Upper lobe of left lung (tissue), 6 donors: ENCODE measurements at regions not wholly inside any gene's neighbourhood (a gene's known extent, or its start where the extent isn't known, plus 50 kb on each side); places are given as distances from the start of the nearest gene placed in this dataset.

Experiments used
- ATAC-seq, 2 donors: fragments of 200-7000 bp; cut with Tn5 transposase; one replicate each; pipeline ENCODE4 v1.9.1; 2022; ENCODE audit warnings: mild to moderate bottlenecking in 2 of 2, moderate library complexity in 2 of 2; ENCODE audit not compliant: low FRiP score in 2 of 2
- DNase-seq, 2 donors: peaks; one replicate each; pipeline ENCODE4 v3.0.0-alpha.2; 2019 to 2020
- H3K27ac ChIP-seq, 4 donors: fragments of 200-600 bp; sonication (generic); one replicate each; pipeline ENCODE4 v1.5.1; 2016 to 2019
- H3K27me3 ChIP-seq, 4 donors: fragments of 200-600 bp; sonication (generic); one replicate each; pipeline ENCODE4 v1.5.1; 2017 to 2019
- H3K36me3 ChIP-seq, 4 donors: fragments of 200-600 bp; sonication (generic); one replicate each; pipeline ENCODE4 v1.5.1; 2016 to 2019
- H3K4me1 ChIP-seq, 4 donors: fragments of 200-600 bp; sonication (generic); one replicate each; pipeline ENCODE4 v1.5.1; 2018 to 2019
- H3K4me3 ChIP-seq, 4 donors: fragments of 200-600 bp; sonication (generic); one replicate each; pipeline ENCODE4 v1.5.1; 2017 to 2019; ENCODE audit warnings: mild to moderate bottlenecking in 2 of 4, moderate library complexity in 1 of 4
- H3K9me3 ChIP-seq, 4 donors: fragments of 200-600 bp; sonication (generic); one replicate each; pipeline ENCODE4 v1.5.1; 2018 to 2019
- EP300 ChIP-seq, 4 donors: sonication (generic); formaldehyde crosslinking; IDR thresholded peaks; one replicate each; pipeline ENCODE4 v1.5.1; 2017; ENCODE audit warnings: antibody characterized with exemption in 4 of 4, control low read depth in 2 of 4
- POLR2A ChIP-seq, 4 donors: fragments of 450-650 bp; IDR thresholded peaks; one replicate each; pipeline ENCODE4 v1.5.1; 2016 to 2017; ENCODE audit warnings: antibody characterized with exemption in 4 of 4, mild to moderate bottlenecking in 2 of 4
- POLR2AphosphoS5 ChIP-seq, 2 donors: sonication (generic); formaldehyde crosslinking; IDR thresholded peaks; one replicate each; pipeline ENCODE4 v1.5.1; 2017; ENCODE audit warnings: antibody characterized with exemption in 2 of 2
- WGBS, 2 donors: methylation state at CpG; one replicate each; pipeline ENCODE4 v1.1.5; 2017 to 2018; 5-methylcytosine and 5-hydroxymethylcytosine counted together
- TF ChIP-seq, protein P1 (sequence below), 6 experiments: fragments of 450-650 bp in 4 of 6; fragments of 200-600 bp in 2 of 6; sonication (generic) in 2 of 6; IDR thresholded peaks; one replicate each; pipeline ENCODE4 v1.5.1; 2016 to 2019; ENCODE audit warnings: antibody characterized with exemption in 6 of 6
- donor health status: DM: no; HTN: no; CAD: no; lungs with moderate emphysema.
- donor health status: DM: no; HTN: yes; CAD: no; lungs with severe emphysema.

DNA sequence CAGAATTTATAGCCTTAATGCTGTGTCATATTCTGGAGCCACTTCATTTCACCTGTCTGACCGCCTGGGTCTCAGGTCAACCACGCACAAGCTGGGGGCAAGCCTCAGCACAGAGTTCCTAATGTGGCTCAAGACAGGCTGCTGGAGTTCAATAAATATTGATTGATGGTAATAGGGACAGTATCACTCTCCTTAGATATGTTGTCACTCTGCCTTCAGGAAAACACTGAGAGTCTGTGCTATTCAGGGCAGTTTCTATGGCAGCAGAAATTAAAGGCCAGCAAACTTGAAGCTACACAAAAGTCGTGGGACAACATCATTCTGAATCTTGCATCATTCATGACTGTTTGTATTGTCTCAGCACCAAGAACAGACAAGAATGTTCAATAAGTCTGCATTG is 696.1 kb downstream of the METTL4 start:
- H3K4me1 ChIP-seq: no peaks in the 10 kb centered on the region
- ATAC-seq (no peak), DNase-seq (no peak)
- 60 to 71% methylated on average over 3 of the region's 3 CpGs for WGBS, 2 donors
- no peaks in the 10 kb centered on the region for H3K36me3 ChIP-seq
- H3K9me3 ChIP-seq: no peaks in the 10 kb centered on the region
- H3K4me3 ChIP-seq: no peak overlapping the region
- no peak overlapping the region for H3K27ac ChIP-seq
- TF ChIP-seq, protein P1, sequence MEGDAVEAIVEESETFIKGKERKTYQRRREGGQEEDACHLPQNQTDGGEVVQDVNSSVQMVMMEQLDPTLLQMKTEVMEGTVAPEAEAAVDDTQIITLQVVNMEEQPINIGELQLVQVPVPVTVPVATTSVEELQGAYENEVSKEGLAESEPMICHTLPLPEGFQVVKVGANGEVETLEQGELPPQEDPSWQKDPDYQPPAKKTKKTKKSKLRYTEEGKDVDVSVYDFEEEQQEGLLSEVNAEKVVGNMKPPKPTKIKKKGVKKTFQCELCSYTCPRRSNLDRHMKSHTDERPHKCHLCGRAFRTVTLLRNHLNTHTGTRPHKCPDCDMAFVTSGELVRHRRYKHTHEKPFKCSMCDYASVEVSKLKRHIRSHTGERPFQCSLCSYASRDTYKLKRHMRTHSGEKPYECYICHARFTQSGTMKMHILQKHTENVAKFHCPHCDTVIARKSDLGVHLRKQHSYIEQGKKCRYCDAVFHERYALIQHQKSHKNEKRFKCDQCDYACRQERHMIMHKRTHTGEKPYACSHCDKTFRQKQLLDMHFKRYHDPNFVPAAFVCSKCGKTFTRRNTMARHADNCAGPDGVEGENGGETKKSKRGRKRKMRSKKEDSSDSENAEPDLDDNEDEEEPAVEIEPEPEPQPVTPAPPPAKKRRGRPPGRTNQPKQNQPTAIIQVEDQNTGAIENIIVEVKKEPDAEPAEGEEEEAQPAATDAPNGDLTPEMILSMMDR (IDR thresholded peaks at IDR 0.05): no peak
- TF ChIP-seq POLR2AphosphoS5 (IDR thresholded peaks at IDR 0.05) (no peak), EP300 (IDR thresholded peaks at IDR 0.05) (no peak), POLR2A (IDR thresholded peaks at IDR 0.05) (no peak)
- H3K27me3 ChIP-seq: no peaks in the 10 kb centered on the region

DNA sequence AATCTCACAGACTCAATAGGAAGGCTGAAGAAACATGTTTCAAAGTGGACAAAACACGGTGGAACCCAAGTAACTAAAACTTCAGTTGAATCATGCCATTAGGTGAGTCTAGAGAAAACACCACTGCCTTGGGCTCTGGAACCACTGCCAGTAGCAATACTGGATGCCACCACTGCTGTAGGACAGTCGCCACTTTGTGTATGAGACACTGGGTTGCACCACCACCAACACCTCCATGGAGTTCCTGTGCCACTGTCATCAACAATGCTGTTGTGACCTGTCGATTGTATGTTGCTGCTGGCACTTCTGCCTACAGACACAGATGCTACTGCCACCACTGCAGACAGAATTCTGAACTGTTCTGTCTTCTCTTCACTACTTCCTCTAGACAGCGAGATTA is 686.7 kb downstream of the METTL4 start:
- no peak for ATAC-seq

DNA sequence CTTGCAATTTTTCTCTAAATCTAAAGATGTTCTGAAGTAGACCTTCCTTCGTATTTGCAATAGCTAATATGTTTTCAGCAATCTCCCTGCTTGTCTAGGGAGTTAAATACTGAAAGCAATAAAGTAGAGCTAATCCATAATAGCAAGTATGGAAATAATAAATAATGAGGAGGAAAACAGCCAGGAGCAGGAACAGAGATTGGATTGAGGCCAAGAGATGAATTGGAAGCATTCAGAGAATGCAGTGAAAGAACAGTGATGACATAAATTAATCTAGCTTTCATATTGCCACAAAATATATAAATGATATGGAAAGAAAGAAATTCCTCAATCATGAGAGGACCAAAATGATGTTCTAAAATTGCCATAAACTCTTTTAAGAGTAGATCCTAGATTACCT is 679.7 kb downstream of the METTL4 start:
- ATAC-seq: no peak
- no peaks in the 10 kb centered on the region for H3K36me3 ChIP-seq
- 66% methylated on average over 1 of the region's 1 CpG for WGBS, 2 donors

More for the DNA sequence above, 686.7 kb downstream of the METTL4 start:
- TF ChIP-seq EP300 (IDR thresholded peaks at IDR 0.05) (no peak), POLR2AphosphoS5 (IDR thresholded peaks at IDR 0.05) (no peak), POLR2A (IDR thresholded peaks at IDR 0.05) (no peak)
- TF ChIP-seq, protein P1 (IDR thresholded peaks at IDR 0.05): no peak
- no peaks in the 10 kb centered on the region for H3K36me3 ChIP-seq
- DNase-seq: no peak
- no peaks in the 10 kb centered on the region for H3K9me3 ChIP-seq
- no peaks in the 10 kb centered on the region for H3K27me3 ChIP-seq
- no peaks in the 10 kb centered on the region for H3K4me1 ChIP-seq
- no peak overlapping the region for H3K27ac ChIP-seq
- no peak overlapping the region for H3K4me3 ChIP-seq
- 93% methylated on average over 4 of the region's 4 CpGs for WGBS, 2 donors

DNA sequence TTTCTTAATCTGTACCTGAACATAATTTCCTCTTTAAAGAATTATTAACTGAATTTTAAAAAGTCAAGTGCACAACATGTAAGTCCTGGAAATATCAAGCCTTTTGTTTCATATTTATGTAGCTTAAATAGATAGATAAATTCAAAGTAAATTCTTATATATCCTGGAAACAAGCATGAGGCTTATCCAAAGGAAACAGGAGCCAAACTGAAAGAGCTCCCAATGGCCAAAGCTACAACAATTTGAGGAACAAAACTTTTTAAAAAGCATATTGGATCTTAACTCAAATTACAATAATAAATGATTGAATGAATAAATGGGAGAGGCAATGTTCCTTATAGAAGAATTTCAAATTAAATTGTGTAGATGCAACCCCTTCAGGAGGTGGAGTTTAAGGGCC is 679.1 kb downstream of the METTL4 start:
- Histone ChIP-seq H3K4me1 (no peaks in the 10 kb centered on the region), H3K36me3 (no peaks in the 10 kb centered on the region), H3K27me3 (no peaks in the 10 kb centered on the region), H3K27ac (no peak overlapping the region), H3K9me3 (no peaks in the 10 kb centered on the region), H3K4me3 (no peak overlapping the region)
- TF ChIP-seq, protein P1 (IDR thresholded peaks at IDR 0.05): no peak
- TF ChIP-seq POLR2A (IDR thresholded peaks at IDR 0.05) (no peak), EP300 (IDR thresholded peaks at IDR 0.05) (no peak), POLR2AphosphoS5 (IDR thresholded peaks at IDR 0.05) (no peak)
- ATAC-seq (no peak), DNase-seq (no peak)

More for the DNA sequence above, 679.7 kb downstream of the METTL4 start:
- Histone ChIP-seq H3K27me3 (no peaks in the 10 kb centered on the region), H3K4me1 (no peaks in the 10 kb centered on the region), H3K27ac (no peak overlapping the region), H3K9me3 (no peaks in the 10 kb centered on the region), H3K4me3 (no peak overlapping the region)
- DNase-seq: no peak
- TF ChIP-seq POLR2A (IDR thresholded peaks at IDR 0.05): no peak
- no peak for TF ChIP-seq EP300 (IDR thresholded peaks at IDR 0.05)
- no peak for TF ChIP-seq POLR2AphosphoS5 (IDR thresholded peaks at IDR 0.05)
- TF ChIP-seq, protein P1 (IDR thresholded peaks at IDR 0.05): no peak

DNA sequence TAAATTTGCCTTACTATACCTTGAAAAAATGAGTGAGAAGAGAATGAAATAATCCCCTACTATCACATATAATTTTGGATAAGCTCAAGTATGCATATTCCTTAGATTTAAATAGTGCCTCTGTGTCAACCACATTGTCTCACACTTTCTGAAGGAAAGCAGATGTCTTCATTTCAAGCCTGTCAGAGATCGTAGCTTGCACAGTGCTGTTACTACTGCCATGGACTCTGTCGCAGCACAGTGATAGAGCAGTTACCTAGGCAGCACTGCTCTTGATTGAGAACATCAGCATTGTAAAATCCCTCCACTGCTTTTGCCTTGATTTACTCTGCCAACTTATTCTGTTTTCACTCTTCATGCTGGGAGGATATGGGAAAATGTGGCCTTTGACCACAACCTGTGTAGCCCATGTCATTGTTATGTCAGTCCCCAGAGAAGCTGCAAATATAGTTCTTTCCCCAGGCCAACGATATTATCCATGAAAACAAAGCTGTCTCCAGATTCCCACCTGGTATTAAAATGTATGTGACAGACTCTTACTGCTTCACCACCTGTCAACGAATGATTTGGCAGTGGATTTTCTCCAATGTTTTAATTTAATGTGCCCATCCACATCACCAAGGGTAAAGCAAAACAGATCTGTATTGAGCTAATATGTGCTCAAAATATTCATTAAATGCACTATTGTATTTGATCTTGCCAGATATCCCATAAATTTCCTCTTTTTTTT is 675.7 kb downstream of the METTL4 start:
- H3K9me3 ChIP-seq: no peaks in the 10 kb centered on the region
- no peaks in the 10 kb centered on the region for H3K4me1 ChIP-seq
- ATAC-seq (no peak), DNase-seq (no peak)
- no peak overlapping the region for H3K27ac ChIP-seq
- WGBS, 2 donors: 68 to 74% methylated on average over 4 of the region's 4 CpGs
- H3K36me3 ChIP-seq: no peaks in the 10 kb centered on the region
- no peak overlapping the region for H3K4me3 ChIP-seq
- no peaks in the 10 kb centered on the region for H3K27me3 ChIP-seq
- TF ChIP-seq, protein P1 (IDR thresholded peaks at IDR 0.05): no peak
- TF ChIP-seq POLR2AphosphoS5 (IDR thresholded peaks at IDR 0.05) (no peak), EP300 (IDR thresholded peaks at IDR 0.05) (no peak), POLR2A (IDR thresholded peaks at IDR 0.05) (no peak)
